ENCODE measurements at regions not wholly inside any gene's neighbourhood (a gene's known extent, or its start where the extent isn't known, plus 50 kb on each side); places are given as distances from the start of the nearest gene placed in this dataset.
"Not testable (repeated sequence)": the region's sequence is repeated elsewhere in the genome, so short reads cannot be mapped to it uniquely, and the experiment has no call there.

DNA sequence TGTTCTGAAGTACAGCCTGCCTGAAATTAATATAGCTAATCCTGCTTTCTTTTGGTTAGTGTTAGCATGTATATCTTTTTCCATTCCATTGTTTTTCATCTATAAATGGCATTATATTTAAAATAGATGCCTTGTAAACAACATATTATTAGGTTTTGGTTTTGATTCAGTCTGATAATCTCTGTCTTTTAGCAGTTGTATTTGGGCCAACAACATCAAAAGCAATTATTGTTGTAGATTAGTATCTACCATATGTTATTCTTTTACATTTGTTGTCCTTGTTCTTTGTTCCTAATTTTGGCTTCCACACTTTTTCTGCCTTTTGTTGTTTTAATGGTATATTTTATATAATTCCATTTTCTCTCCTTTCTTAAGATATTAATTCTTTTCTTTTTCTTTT, 678.2 kb upstream of the PRMT6 start (continued):
- TF ChIP-seq TAF1 (IDR thresholded peaks at IDR 0.05; ENCODE audit: borderline replicate concordance, low read depth, low read length) = no peak
- TF ChIP-seq, protein P1, sequence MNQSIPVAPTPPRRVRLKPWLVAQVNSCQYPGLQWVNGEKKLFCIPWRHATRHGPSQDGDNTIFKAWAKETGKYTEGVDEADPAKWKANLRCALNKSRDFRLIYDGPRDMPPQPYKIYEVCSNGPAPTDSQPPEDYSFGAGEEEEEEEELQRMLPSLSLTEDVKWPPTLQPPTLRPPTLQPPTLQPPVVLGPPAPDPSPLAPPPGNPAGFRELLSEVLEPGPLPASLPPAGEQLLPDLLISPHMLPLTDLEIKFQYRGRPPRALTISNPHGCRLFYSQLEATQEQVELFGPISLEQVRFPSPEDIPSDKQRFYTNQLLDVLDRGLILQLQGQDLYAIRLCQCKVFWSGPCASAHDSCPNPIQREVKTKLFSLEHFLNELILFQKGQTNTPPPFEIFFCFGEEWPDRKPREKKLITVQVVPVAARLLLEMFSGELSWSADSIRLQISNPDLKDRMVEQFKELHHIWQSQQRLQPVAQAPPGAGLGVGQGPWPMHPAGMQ (IDR thresholded peaks at IDR 0.05; ENCODE audit: borderline replicate concordance) = no peak
- no peak for TF ChIP-seq ZNF217 (IDR thresholded peaks at IDR 0.05)

- no peaks in the 10 kb centered on the region for H3K9me3 ChIP-seq (replicated peaks; ENCODE audit: control insufficient read depth, insufficient read depth, low read length)
- no peak overlapping the region for H3K9ac ChIP-seq (ENCODE audit: control insufficient read depth, insufficient read depth, low read length)
- H3K4me1 ChIP-seq (ENCODE audit: control insufficient read depth, insufficient read depth, low read length) = no peaks in the 10 kb centered on the region
- H3K27me3 ChIP-seq (replicated peaks in 1 of 2; ENCODE audit: control insufficient read depth in 2 of 2, insufficient read depth in 2 of 2, low read length in 1 of 2) = no peaks in the 10 kb centered on the region
- 5% methylated on average over 1 of the region's 1 CpG for whole genome bisulfite sequencing (ENCODE audit: insufficient coverage, insufficient replicate concordance, low lambda C conversion rate, missing lambda C conversion rate)
- RAD21 ChIA-PET (ENCODE audit: unreplicated experiment) = no interaction called here
- H3K36me3 ChIP-seq (ENCODE audit: control insufficient read depth in 2 of 2, insufficient read depth in 2 of 2, low read length in 1 of 2) = no peaks in the 10 kb centered on the region
- CTCF ChIA-PET = interaction anchor here (0.7 kb wide), 1 partner anchor 203 kb away, joined by 5 read pairs; no protein-coding TSS in a partner anchor
- no peak for TF ChIP-seq BHLHE40 (IDR thresholded peaks at IDR 0.05; ENCODE audit: borderline replicate concordance in 1 of 2, low read depth in 2 of 2, low read length in 1 of 2)
- TF ChIP-seq NFXL1 (IDR thresholded peaks at IDR 0.05; ENCODE audit: borderline replicate concordance) = 0 out of 2 replicates have a peak, but pooled peaks have one; percentile 9
- SMC1A ChIA-PET (ENCODE audit: uncharacterized antibody, unreplicated experiment) = no interaction called here
- in situ Hi-C loops (cut with MboI) (no loop called here), intact Hi-C loops (cut with micrococcal nuclease; ENCODE audit: unreplicated experiment) (no loop called here)
- DNase-seq (ENCODE audit: low read depth, low spot score) = no peak
- no TSS peak for BruUV-seq (replicated peaks)
- no peak for FAIRE-seq
- H3K4me3 ChIP-seq = no peak overlapping the region
- no peak overlapping the region for H3K27ac ChIP-seq (ENCODE audit: control insufficient read depth, insufficient read depth)
- H3K4me2 ChIP-seq (ENCODE audit: control insufficient read depth, insufficient read depth) = no peak overlapping the region
- no peak overlapping the region for H2AFZ ChIP-seq (ENCODE audit: control insufficient read depth, low read depth, low read length)
- H4K20me1 ChIP-seq (ENCODE audit: control insufficient read depth, insufficient read depth) = no peaks in the 10 kb centered on the region
- H3K79me2 ChIP-seq (ENCODE audit: control insufficient read depth, insufficient read depth, low read length) = no peaks in the 10 kb centered on the region
- no peak for ATAC-seq
- POLR2A ChIA-PET = no interaction called here
Observed at GRCh38 chr1:106380772-106381171, 675.7 kb upstream of the PRMT6 start.

GRCh38 chr1:106389160-106389559, 667.3 kb upstream of the PRMT6 start:
- SMC1A ChIA-PET (ENCODE audit: uncharacterized antibody, unreplicated experiment); ATAC-seq; BruUV-seq (replicated peaks); FAIRE-seq; intact Hi-C loops (cut with micrococcal nuclease; ENCODE audit: unreplicated experiment); H3K9ac ChIP-seq (ENCODE audit: control insufficient read depth, insufficient read depth, low read length); H3K4me2 ChIP-seq (ENCODE audit: control insufficient read depth, insufficient read depth); H3K79me2 ChIP-seq (ENCODE audit: control insufficient read depth, insufficient read depth, low read length); RAD21 ChIA-PET (ENCODE audit: unreplicated experiment); CTCF ChIA-PET; H3K36me3 ChIP-seq (ENCODE audit: control insufficient read depth in 2 of 2, insufficient read depth in 2 of 2, low read length in 1 of 2); DNase-seq (ENCODE audit: low read depth, low spot score); POLR2A ChIA-PET; H3K4me3 ChIP-seq; H4K20me1 ChIP-seq (ENCODE audit: control insufficient read depth, insufficient read depth); H3K4me1 ChIP-seq (ENCODE audit: control insufficient read depth, insufficient read depth, low read length); in situ Hi-C loops (cut with MboI); H3K27ac ChIP-seq (ENCODE audit: control insufficient read depth, insufficient read depth); H3K27me3 ChIP-seq (replicated peaks in 1 of 2; ENCODE audit: control insufficient read depth in 2 of 2, insufficient read depth in 2 of 2, low read length in 1 of 2); H2AFZ ChIP-seq (ENCODE audit: control insufficient read depth, low read depth, low read length); H3K9me3 ChIP-seq (replicated peaks; ENCODE audit: control insufficient read depth, insufficient read depth, low read length): not testable (repeated sequence)
- WGBS (ENCODE audit: insufficient coverage, insufficient replicate concordance, low lambda C conversion rate, missing lambda C conversion rate) = 16% methylated on average over 4 of the region's 4 CpGs

All from GM12878 (cell line).